HEK293 (cell line): ENCODE measurements at regions not wholly inside any gene's neighbourhood (a gene's known extent, or its start where the extent isn't known, plus 50 kb on each side); places are given as distances from the start of the nearest gene placed in this dataset.

ENCODE experiments used
- HOXA7 ChIP-seq: sonication (generic); formaldehyde crosslinking; IDR thresholded peaks from 2 replicates; pipeline ENCODE4 v1.8.1; 2022; ENCODE audit warnings: missing genetic modification reagents, borderline replicate concordance
- REPIN1 ChIP-seq: fragments of 450-650 bp; formaldehyde crosslinking; IDR thresholded peaks from 2 replicates; pipeline ENCODE4 v1.5.1; 2017; ENCODE audit warnings: missing biosample characterization, missing genetic modification characterization, low read depth
- SP3 ChIP-seq: fragments of 450-650 bp; formaldehyde crosslinking; IDR thresholded peaks from 2 replicates; pipeline ENCODE4 v1.5.1; 2016; ENCODE audit warnings: missing biosample characterization, missing genetic modification characterization
- TCF7L2 ChIP-seq: IDR thresholded peaks from 2 replicates; pipeline ENCODE4 v1.6.1; 2011; ENCODE audit warnings: low read depth, mild to moderate bottlenecking, inconsistent platforms, low read length, moderate library complexity, borderline replicate concordance
- ZNF140 ChIP-seq: fragments of 450-650 bp; formaldehyde crosslinking; IDR thresholded peaks from 2 replicates; pipeline ENCODE4 v1.5.1; 2016; ENCODE audit warnings: missing biosample characterization, missing genetic modification characterization
- ZNF335 ChIP-seq: fragments of 450-650 bp; formaldehyde crosslinking; conservative IDR thresholded peaks from 2 replicates; pipeline ENCODE4 v1.5.1; 2016; ENCODE audit warnings: missing biosample characterization, missing genetic modification characterization
- ZNF621 ChIP-seq: fragments of 450-650 bp; formaldehyde crosslinking; IDR thresholded peaks from 2 replicates; pipeline ENCODE4 v1.5.1; 2017; ENCODE audit warnings: missing biosample characterization, missing genetic modification characterization
- ZNF707 ChIP-seq: fragments of 450-650 bp; formaldehyde crosslinking; IDR thresholded peaks from 2 replicates; pipeline ENCODE4 v1.5.1; 2016; ENCODE audit warnings: missing biosample characterization, missing genetic modification characterization
- ZNF837 ChIP-seq: fragments of 450-650 bp; formaldehyde crosslinking; IDR thresholded peaks from 2 replicates; pipeline ENCODE4 v1.5.1; 2016; ENCODE audit warnings: missing biosample characterization, missing genetic modification characterization
- ZSCAN16 ChIP-seq: fragments of 450-650 bp; formaldehyde crosslinking; IDR thresholded peaks from 2 replicates; pipeline ENCODE4 v1.5.1; 2016; ENCODE audit warnings: missing biosample characterization, missing genetic modification characterization
- TF ChIP-seq, protein P1 (sequence below): fragments of 450-650 bp; formaldehyde crosslinking; IDR thresholded peaks from 2 replicates; pipeline ENCODE4 v1.5.1; 2016; ENCODE audit warnings: missing biosample characterization, missing genetic modification characterization
- TF ChIP-seq, protein P2 (sequence below): fragments of 450-650 bp; formaldehyde crosslinking; IDR thresholded peaks from 2 replicates; pipeline ENCODE4 v1.5.1; 2017; ENCODE audit warnings: missing biosample characterization, missing genetic modification characterization
- TF ChIP-seq, protein P3 (sequence below): fragments of 450-650 bp; formaldehyde crosslinking; IDR thresholded peaks from 2 replicates; pipeline ENCODE4 v1.5.1; 2016; ENCODE audit warnings: missing biosample characterization, missing genetic modification characterization
- TF ChIP-seq, protein P4 (sequence below): fragments of 450-650 bp; formaldehyde crosslinking; IDR thresholded peaks from 2 replicates; pipeline ENCODE4 v1.5.1; 2016; ENCODE audit warnings: missing biosample characterization, missing genetic modification characterization, low read depth

DNA sequence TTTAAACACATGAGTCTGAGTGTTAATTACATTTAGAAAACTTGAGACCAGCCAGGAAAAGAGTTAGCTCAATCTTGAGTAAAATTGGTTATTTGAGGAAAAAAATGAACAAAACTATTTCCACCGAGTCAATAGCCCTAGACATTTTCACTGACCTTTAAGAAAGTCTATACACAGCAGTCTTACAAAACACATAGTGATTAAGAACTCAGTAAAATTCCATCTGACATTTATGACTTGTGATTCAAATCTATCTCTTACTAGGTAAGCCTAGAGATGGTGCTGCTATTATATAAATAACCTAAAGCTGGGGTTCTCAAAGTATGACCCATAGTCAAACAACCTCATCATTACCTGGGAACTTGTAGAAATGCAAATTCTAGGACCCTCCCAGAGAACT, 109.1 kb upstream of the COL8A1 start:
- TF ChIP-seq SP3 (tag by site-specific recombination) = no peak
- no peak for TF ChIP-seq TCF7L2
- TF ChIP-seq, protein P1, sequence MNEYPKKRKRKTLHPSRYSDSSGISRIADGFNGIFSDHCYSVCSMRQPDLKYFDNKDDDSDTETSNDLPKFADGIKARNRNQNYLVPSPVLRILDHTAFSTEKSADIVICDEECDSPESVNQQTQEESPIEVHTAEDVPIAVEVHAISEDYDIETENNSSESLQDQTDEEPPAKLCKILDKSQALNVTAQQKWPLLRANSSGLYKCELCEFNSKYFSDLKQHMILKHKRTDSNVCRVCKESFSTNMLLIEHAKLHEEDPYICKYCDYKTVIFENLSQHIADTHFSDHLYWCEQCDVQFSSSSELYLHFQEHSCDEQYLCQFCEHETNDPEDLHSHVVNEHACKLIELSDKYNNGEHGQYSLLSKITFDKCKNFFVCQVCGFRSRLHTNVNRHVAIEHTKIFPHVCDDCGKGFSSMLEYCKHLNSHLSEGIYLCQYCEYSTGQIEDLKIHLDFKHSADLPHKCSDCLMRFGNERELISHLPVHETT (tag by site-specific recombination) = no peak
- TF ChIP-seq REPIN1 = no peak
- no peak for TF ChIP-seq ZNF140
- no peak for TF ChIP-seq ZNF837 (tag by site-specific recombination)
- TF ChIP-seq, protein P2, sequence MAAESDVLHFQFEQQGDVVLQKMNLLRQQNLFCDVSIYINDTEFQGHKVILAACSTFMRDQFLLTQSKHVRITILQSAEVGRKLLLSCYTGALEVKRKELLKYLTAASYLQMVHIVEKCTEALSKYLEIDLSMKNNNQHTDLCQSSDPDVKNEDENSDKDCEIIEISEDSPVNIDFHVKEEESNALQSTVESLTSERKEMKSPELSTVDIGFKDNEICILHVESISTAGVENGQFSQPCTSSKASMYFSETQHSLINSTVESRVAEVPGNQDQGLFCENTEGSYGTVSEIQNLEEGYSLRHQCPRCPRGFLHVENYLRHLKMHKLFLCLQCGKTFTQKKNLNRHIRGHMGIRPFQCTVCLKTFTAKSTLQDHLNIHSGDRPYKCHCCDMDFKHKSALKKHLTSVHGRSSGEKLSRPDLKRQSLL = no peak
- no peak for TF ChIP-seq ZNF621 (tag by site-specific recombination)
- no peak for TF ChIP-seq ZNF707 (tag by site-specific recombination)
- TF ChIP-seq, protein P3, sequence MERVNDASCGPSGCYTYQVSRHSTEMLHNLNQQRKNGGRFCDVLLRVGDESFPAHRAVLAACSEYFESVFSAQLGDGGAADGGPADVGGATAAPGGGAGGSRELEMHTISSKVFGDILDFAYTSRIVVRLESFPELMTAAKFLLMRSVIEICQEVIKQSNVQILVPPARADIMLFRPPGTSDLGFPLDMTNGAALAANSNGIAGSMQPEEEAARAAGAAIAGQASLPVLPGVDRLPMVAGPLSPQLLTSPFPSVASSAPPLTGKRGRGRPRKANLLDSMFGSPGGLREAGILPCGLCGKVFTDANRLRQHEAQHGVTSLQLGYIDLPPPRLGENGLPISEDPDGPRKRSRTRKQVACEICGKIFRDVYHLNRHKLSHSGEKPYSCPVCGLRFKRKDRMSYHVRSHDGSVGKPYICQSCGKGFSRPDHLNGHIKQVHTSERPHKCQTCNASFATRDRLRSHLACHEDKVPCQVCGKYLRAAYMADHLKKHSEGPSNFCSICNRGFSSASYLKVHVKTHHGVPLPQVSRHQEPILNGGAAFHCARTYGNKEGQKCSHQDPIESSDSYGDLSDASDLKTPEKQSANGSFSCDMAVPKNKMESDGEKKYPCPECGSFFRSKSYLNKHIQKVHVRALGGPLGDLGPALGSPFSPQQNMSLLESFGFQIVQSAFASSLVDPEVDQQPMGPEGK (tag by site-specific recombination) = no peak
- TF ChIP-seq, protein P4, sequence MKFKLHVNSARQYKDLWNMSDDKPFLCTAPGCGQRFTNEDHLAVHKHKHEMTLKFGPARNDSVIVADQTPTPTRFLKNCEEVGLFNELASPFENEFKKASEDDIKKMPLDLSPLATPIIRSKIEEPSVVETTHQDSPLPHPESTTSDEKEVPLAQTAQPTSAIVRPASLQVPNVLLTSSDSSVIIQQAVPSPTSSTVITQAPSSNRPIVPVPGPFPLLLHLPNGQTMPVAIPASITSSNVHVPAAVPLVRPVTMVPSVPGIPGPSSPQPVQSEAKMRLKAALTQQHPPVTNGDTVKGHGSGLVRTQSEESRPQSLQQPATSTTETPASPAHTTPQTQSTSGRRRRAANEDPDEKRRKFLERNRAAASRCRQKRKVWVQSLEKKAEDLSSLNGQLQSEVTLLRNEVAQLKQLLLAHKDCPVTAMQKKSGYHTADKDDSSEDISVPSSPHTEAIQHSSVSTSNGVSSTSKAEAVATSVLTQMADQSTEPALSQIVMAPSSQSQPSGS = no peak
- no peak for TF ChIP-seq ZNF335
- TF ChIP-seq ZSCAN16 (tag by site-specific recombination) = no peak
- TF ChIP-seq HOXA7 (CRISPR knock-in tag) = no peak
